ENCODE measurements at regions not wholly inside any gene's neighbourhood (a gene's known extent, or its start where the extent isn't known, plus 50 kb on each side); places are given as distances from the start of the nearest gene placed in this dataset.

DNA sequence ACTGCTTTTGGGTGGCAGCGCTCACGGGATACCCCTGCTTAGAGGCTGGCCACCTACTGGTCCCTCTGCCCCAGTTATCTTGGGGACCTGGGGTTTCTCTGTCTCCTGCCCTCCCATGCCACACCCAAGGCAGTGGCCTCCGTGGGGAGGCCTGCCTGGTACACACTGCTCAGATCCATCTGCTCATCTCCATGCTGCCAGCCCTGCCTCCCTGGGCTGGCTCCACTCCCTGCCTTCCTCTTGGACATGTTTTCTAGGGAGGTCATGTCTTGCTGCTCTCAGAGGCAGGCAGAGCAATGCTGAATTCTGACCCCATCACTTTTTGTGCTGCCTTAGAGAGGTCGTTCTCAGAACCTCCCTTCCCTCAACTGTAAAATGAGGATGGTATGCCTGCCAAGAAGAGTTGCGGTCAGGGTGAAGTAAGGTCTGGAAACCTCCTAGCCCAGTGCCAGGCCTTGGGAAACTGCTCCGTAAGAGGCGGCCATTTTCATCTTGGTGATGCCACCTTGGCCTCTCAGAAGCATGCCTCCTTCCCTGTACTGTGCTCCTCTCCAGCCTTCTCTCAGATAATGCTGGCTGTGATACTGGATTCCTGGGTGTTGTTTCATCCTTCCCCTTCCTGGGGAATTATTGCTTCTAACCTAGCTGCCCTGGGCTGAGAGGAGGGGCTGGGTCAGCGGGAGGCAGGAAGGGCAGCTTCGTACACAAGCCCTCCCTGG lies 186.4 kb upstream of the ZBED5 start:
- no peak for DNase-seq (ENCODE audit: low read depth in 3 of 3)

DNA sequence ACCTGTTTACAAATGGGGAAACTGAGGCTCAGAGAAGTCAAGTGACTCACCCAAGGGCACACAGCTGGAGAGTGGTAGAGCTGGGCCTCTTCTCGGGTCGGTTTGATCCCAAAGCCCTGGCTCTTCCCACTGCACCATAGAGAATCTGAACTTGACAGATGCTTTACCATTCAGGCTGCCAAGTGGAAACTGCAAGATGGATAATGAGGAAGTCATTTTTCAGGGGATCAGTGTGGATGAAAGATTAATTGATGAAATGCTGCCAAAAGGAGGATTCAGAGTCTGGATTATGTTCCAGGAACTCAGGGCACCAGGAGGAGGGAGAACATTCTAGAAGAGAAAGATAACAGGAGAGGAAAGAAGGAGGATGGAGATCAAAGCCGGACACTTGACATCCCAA lies 185.9 kb upstream of the ZBED5 start:
- no peak for DNase-seq (ENCODE audit: low read depth in 3 of 3)

DNA sequence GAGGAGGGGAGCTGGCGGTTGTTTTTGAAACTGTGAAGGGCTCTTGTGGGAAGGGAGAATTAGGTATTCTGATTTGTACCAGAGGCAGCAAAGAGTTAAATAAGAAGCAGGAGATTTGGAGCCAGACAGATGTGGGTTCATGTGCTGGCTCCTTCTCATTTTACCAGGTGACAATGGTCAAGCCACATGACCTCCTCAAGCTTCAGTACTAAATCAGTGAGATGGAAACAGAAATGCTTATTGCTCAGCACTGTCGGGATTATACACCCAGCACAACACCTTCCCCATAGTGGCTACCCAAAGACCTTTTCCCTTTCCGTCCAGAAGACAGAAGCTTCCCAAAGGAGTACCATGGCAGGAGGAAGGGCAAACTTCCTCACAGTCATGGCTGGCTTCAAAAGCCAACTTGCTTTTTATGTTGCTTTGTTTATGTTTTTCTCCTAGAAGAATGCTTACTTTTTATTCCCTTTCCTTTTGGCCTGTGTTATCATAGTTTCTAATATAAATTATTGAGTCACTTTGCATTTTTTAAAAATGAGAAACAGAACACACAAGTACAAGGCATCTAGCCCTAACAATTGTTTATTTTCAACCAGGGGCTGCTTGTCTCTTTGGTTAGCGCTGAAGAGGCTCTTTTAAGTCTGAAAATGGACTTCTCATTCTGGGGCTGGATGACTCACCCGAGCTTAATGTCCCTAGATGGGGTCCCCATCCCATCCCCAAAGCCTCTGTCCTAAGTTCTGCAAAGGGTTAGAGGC lies 181.5 kb upstream of the ZBED5 start:
- DNase-seq (ENCODE audit: low read depth in 3 of 3) = no peak

DNA sequence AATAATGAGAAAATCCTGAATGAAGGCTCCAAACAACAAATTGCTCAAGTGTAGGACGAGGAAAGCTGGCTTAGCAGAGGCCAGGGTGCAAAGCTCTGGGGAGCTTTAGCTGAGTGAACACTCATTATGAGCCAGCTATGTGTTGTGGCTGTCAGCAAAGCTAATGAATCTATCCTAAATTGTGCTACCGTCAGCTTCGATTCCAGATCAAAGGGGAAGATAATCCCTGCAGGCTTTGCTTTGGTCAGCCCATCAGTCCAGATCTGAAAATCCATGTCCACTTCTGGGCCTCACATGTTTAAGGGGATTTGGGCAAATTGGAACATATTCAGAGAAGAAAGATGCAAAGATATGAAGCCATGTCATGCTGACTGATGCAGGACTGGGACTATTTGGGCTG lies 180.9 kb upstream of the ZBED5 start:
- no peak for DNase-seq (ENCODE audit: low read depth in 3 of 3)

DNA sequence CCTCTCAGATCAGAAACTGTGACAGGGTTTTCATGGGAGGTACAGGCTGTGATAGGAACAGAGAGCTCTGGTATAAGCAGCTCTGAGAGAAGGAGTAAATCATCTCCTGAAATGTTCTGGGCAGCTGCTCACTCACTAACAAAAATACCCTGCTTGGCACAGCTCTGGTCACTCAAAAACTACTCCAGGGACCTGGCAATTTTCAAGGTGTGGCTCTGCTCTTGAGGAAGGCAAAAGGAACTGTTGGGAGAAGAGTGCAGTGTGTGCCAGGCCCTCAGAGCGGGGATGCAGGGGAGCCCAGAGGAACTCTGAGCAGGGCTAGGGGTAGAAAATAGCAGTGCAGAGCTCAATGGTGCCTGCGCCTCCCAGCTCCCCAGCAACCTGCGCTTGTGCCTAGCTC lies 180.5 kb upstream of the ZBED5 start:
- DNase-seq (ENCODE audit: low read depth in 3 of 3) = no peak

DNA sequence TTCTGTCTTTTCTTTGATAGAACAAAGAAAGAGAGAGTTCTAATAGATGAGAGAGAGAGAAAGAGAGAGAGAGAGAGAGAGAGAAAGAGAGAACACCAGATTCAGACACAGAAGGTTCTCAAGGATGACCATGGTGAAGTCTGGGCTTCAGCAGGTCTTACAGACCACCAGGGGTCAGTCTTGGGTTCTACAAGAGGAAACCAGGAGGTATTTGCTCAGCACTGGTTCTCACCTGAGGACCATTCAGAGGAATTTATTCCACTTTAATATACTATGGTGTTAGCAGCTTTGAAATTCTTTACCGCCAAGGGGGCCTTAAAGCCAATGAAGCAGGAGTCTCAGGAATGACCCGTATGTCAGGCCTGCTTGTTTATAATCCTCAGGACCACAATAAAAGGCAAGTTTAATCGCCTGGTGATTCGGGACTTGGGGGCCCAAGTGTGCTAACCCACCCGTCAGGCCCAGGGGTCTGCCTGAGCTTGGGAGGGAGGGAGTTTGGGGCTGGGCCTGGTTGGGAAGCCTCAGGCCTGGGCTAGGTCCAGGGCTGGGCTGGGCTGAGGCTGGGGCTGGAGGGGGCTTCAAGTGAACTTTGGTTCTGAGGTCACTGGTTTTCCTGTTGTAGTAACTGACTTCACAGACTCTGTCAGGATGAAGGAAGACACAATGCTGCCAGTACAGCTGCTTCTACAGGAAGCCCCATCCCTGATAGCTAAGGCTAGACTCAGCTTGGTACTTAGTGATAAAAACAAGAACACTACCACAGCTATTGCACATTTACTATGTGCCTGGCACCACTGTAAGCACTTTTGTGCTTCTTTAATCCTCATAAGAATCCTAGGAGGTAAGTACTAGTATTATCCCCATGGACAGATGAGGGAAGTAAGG lies 179.2 kb upstream of the ZBED5 start:
- peak in 1 of 3 donors; percentile 27 for DNase-seq (ENCODE audit: low read depth in 3 of 3)

DNA sequence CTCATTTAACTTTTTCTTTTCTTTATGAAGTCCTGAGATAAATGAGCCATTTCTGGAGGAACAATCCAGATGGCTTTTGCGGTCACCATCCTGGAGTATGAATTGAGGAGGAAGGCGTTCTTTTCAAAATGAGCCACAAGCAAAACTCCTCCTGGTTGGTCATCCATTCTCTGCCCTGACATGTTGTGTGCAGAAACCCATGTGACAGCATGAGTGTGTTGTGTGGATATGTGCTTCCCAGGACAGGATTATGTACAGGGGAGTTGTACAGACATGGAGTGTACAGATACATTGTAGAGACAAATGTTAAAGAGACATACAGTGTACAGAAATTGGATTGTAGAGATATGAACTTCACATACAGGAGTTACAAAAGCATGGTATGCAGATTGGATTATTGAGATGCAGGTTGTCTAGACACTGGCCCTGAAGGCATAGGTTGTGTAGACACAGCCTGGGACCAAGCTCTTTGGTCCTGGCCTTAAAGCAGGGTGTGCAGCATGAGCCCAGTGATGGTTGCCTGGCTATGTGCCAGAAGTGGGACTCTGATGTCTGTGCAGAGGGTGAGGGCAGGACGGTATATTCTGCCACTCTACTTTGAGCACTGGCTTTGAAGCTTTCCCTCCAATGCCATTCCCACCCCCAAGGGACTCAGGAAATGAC lies 178.5 kb upstream of the ZBED5 start:
- DNase-seq (ENCODE audit: low read depth in 3 of 3) = no peak

DNA sequence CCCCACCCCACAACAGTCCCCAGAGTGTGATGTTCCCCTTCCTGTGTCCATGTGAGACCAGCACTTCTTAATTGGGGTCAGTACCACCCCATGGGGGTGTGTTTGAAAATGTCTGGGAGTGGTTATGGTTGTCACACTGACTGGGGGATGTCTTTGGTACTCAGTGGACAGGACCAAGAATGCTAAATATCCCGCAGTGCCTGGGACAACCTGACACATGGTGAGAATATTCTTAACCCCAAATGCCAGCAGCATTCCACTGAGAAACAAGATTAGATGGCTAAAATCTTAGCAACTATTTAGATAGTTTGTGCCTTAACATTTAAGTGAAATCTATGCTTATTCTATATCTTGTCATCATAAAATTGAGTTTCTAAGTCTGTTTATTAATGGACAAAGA lies 177.5 kb upstream of the ZBED5 start:
- DNase-seq (ENCODE audit: low read depth in 3 of 3) = no peak

DNA sequence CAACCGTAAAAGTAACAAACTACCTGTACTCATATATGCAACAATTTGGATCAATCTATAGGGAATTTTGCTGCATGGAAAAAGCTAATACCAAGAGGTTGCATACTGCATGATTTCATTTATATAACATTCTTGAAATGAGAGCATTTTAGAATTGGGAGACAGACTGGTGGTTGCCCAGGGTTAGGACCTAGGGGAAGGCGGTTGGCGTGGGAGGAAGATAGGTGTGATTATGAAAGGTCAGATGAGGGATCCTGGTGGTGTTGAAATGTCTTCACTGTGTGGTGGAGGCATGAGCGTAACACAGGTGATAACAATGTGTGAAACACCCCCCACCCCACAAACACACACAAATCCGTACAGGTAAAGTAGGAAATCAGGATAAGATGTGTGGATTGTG lies 176.6 kb upstream of the ZBED5 start:
- DNase-seq (ENCODE audit: low read depth in 3 of 3) = no peak

DNA sequence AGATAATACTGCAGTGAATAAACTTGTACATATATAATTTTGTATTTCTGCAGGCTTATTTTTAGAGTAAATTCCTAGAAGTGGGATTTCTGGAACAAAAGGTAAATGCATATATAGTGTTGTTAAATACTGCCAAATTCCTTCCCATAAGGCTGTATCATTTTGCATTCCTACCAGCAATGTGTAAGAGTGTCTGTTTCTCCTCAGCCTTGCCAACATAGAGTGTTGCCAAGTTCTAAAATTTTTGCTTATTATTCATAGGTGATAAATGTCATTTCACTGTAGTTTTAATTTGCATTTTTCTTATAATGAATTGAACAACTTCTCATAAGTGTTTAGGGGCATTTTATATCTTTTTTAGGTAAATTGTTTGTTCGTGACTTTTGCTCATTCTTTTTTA lies 174.2 kb upstream of the ZBED5 start:
- DNase-seq (ENCODE audit: low read depth in 3 of 3) = no peak

DNA sequence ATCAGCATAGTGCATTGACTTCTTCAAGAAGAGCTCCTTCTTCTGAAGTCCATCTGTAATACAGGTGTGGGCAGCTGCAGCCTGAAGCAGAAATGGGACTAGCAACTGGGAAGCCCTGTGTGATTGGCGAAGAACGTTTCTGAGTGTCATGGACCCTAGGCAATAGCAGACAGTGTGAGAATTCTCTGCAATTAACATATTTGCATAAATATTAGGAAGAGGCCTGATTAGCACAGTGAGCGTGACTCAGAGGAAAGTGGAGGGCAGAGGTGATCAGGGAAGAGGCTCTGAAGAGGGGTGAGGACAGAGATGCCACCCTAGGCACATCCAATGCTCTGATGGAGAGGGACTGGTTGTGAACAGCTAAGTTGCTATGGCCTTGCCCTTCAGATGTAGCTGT lies 171.2 kb upstream of the ZBED5 start:
- no peak for DNase-seq (ENCODE audit: low read depth in 3 of 3)

DNA sequence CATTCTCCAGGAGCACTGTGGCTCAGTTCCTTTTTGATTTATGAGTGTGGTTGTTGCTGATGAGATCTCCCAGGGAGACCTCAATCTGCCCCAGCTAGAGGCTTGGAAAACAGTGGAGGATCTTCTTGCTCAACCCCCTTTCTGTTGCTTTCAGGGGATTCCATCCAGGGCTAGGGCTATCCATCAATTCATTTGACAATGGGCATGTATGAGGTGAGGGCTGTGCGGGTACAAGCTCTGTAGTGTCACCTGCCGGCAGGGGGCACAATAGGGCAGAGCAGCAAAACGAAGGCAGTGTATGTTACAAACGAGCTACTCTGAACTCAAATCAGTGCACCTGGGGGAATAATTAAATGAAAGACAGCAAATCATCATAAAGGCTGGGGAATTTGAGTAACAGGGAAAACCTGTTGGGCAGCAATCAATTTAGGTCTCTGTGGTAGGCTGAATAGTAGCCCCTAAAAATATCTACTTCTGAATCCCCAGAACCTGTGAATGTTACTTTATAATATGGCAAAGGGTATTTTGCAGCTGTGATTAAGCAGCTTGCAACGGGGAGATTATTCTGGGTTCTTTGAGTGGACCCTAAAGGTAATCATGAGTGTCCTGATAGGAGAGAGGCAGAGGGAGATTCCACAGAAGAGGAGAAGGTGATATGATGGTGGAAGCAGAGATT lies 170.3 kb upstream of the ZBED5 start:
- DNase-seq (ENCODE audit: low read depth in 3 of 3) = peak; percentile 42 to 74 (median 56)

DNA sequence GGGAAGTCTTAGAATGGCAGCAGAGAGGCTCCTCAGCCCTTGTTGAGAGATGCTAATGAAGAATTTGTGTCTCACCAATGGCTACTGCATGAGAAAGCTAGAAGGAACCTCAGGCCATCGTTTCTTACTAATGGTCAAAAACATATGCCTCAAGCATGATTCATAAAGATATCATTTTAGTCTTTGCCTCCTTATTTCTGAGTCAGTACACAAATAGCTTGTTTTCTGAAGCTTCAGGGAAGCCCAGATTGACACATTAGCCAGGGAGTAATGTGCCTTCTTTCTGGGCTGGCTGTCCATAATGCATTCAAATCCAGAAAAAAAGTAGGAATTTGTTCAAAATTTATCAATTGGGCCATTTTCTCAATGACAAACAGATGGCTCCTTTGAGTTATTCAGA lies 169.4 kb upstream of the ZBED5 start:
- DNase-seq (ENCODE audit: low read depth in 3 of 3) = no peak

DNA sequence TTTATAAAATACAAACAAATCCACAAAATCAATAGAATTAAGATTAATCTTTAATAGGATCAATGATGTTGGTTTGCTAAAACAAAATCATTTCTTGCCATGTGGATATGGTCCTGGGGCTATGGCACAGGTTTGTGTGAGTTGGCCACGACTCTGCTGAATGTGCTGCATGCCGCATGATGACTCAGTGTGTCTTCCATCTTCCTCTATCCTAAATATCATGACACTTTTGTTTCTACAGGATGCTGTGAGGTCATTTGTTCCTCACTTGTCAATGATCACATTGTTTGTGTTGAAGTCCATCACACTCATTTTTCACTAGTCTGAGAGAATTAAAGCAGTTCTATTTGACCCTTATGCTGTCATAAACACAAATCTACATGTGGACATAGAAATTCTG lies 167.2 kb upstream of the ZBED5 start:
- no peak for DNase-seq (ENCODE audit: low read depth in 3 of 3)

DNA sequence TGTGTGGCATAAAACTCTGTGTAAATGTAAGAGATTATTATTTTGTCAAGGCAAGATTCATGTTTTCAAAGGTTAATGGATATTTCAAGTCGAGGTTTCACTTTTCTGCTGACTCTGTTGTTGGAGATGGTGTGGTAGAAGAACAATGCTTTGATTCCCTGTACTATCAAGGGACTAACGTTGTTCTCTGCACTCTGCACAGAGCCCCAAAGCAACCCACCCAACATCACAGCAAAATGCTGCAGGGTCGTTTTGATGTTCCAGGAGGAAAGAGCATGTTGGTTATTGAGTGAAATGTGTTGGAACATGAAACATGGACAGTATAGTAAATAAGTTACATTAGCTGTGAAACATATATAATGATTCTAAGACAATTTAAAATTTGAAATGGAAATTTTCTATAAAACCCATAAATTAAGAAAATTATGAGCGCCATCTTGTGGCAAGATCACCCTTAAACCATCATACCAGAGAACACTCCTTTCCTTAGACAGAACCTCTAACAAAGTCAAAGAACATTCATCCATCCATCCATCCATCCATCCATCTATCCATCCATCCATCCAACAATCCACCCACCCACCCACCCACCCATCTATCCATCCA lies 164.4 kb upstream of the ZBED5 start:
- peak in 1 of 3 donors; percentile 4 for DNase-seq (ENCODE audit: low read depth in 3 of 3)

DNA sequence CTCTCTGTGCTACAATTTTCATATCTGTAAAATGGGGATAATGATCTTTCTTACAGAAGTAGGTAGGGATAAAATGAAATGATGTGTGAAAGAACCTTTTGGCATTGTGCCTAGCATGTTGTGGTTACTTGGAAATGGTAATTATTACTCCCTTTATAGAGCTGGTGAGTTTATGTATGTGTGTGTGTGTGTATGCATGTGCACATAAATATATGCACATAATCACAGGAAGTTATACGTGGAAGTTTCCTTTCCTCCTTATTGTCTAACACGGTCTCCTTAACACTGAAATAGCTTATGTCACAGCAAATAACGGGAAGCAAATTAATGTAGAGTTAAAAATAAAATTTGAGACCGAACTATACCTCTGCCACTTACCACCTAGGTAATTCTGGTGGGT lies 163.7 kb upstream of the ZBED5 start:
- no peak for DNase-seq (ENCODE audit: low read depth in 3 of 3)

DNA sequence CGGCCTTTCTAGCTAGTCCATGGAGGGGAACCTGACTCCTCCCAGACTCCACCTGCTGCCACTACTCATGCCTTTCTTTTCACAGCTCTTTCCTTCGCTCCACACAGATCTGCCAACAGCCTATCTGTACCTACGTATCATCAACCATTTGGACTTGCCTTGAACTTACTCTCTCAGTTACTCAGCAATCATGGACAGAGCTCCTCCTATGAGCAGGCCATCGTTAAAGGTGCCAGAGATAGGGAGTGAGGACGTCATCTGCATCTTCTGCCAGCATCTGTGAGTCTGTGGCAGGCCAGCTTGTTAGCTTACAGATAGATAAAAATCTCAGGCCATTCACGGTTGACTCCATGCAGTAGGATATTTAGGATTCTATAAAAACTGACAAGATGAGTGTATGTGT lies 162.9 kb upstream of the ZBED5 start:
- no peak for DNase-seq (ENCODE audit: low read depth in 3 of 3)

DNA sequence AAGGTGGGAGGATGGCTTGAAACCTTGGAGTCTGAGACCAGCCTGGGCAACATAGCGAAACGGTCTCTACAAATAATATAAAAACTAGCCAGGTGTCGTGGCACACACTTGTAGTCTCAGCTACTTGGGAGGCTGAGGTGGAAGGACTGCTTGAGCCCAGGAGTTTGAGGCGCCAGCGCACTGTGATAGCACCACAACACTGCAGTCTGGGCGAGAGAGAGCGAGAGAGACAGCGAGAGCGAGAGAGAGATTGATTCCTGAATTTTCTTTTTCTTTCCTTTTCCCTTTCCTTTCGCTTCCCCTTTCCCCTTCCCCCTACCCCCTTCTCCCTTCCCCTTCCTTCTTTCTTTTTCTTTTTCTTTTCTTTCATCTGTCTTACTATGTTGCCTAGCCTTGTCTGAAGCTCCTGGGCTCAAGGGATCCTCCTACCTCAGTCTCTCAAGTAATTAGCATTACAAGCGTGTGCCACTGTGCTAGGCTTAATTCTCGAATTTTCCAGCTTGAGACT lies 162.4 kb upstream of the ZBED5 start:
- DNase-seq (ENCODE audit: low read depth in 3 of 3) = no peak

DNA sequence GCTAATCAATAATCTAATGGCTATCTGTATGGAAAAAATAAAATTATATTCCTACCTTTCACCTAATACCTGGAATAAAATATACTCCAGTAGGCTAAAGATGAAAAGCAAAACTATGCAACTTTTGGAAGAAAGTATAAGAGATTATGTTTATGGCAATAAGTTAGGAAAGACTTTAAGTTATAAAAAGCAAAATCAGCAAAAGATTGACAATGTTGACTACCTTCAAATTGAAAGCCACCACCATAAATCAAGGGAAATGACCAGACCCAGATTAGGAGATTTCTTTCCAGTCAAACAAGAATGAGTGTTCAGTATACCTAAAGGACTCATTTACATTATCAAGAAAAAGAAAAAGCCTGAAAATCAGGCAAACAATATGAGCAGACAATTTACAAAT lies 159.1 kb upstream of the ZBED5 start:
- DNase-seq (ENCODE audit: low read depth in 3 of 3) = no peak

DNA sequence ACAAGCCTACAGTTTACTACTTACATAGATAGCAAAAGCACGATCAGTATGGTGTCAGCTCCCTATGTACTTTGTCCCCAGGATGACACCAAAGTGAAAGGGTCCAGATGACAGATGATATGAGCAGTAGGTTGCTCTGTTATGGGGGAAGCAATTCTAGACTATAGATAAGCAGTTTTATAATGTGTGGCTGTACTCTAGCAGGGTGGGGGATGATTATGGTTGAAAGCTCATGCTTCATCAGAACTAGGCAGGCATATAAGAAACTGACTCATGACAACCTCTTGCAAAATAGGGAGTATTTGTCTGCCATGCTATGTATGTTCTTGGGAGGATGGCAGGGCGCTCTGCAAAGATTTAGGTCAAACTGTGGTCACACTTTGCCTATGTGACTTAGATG lies 158.2 kb upstream of the ZBED5 start:
- DNase-seq (ENCODE audit: low read depth in 3 of 3) = no peak

DNA sequence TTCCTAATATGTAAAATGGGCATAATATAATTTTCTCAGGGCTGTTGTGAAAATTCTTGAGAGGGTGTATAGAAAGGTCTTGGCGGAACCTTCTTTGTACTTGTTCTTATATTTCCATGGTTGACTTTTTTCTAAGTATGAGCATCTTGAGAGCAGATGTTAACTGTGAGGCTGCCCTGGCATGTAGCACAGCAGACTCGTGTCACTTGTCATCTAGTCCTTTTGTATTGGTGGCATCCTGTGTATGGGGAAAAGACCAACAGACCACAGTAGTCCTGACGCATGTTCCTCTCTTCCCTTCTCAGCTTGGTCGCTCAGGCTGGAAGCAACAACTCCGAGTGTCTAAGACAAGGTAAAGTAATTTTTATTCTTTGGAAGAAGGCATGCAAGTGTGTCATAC lies 153.8 kb upstream of the ZBED5 start:
- DNase-seq (ENCODE audit: low read depth in 3 of 3) = no peak
